ENCODE measurements at regions not wholly inside any gene's neighbourhood (a gene's known extent, or its start where the extent isn't known, plus 50 kb on each side); places are given as distances from the start of the nearest gene placed in this dataset.

GRCh38 chr5:14967166-14967565, 95.6 kb upstream of the ANKH start:
- no peak for DNase-seq

- no peak for DNase-seq
These were observed 94.2 kb upstream of the ANKH start for GRCh38 chr5:14965815-14966214.

GRCh38 chr5:14962604-14963003, 91.0 kb upstream of the ANKH start:
- no peak for DNase-seq

- no peak for DNase-seq
These were observed 88.5 kb upstream of the ANKH start for GRCh38 chr5:14960120-14960462.

GRCh38 chr5:14959399-14960119, 88.0 kb upstream of the ANKH start:
- no peak for DNase-seq

- DNase-seq = no peak
These were observed 86.6 kb upstream of the ANKH start for GRCh38 chr5:14958188-14958587.

GRCh38 chr5:14956423-14957046, 85.0 kb upstream of the ANKH start:
- no peak for DNase-seq

- DNase-seq = no peak
These were observed 83.2 kb upstream of the ANKH start for GRCh38 chr5:14954616-14955343.

- no peak for DNase-seq
These were observed 82.6 kb upstream of the ANKH start for GRCh38 chr5:14954216-14954615.

GRCh38 chr5:14953075-14953607, 81.6 kb upstream of the ANKH start:
- DNase-seq = no peak

GRCh38 chr5:14948383-14948782, 76.8 kb upstream of the ANKH start:
- DNase-seq = no peak

GRCh38 chr5:14946815-14947620, 75.4 kb upstream of the ANKH start:
- DNase-seq = peak in 1 of 2 experiments; percentile 54

GRCh38 chr5:14945450-14945849, 73.9 kb upstream of the ANKH start:
- DNase-seq = no peak

- no peak for DNase-seq
These were observed 73.4 kb upstream of the ANKH start for GRCh38 chr5:14944996-14945395.

- DNase-seq = no peak
These were observed 72.8 kb upstream of the ANKH start for GRCh38 chr5:14944350-14944739.

GRCh38 chr5:14942212-14942611, 70.6 kb upstream of the ANKH start:
- peak in 1 of 2 experiments; percentile 24 for DNase-seq

GRCh38 chr5:14937254-14937653, 65.7 kb upstream of the ANKH start:
- DNase-seq = no peak

- no peak for DNase-seq
These were observed 65.0 kb upstream of the ANKH start for GRCh38 chr5:14936588-14936987.

- DNase-seq = no peak
These were observed 63.8 kb upstream of the ANKH start for GRCh38 chr5:14935341-14935740.

- DNase-seq = no peak
These were observed 61.4 kb upstream of the ANKH start for GRCh38 chr5:14932902-14933469.

- no peak for DNase-seq
These were observed 58.9 kb upstream of the ANKH start for GRCh38 chr5:14930486-14930885.

GRCh38 chr5:14929293-14930065, 57.9 kb upstream of the ANKH start:
- peak; percentile 90 to 95 for DNase-seq
